AG04450 (cell line): ENCODE measurements at regions not wholly inside any gene's neighbourhood (a gene's known extent, or its start where the extent isn't known, plus 50 kb on each side); places are given as distances from the start of the nearest gene placed in this dataset.

Source experiments
- CTCF ChIA-PET: fragments of 300-600, 350-600 bp; formaldehyde crosslinking; extraction: SDS; loops from one replicate; lab custom pipeline; 2022; ENCODE audit warnings: antibody characterized with exemption, inconsistent platforms; lab: Charles Lee
- POLR2A ChIA-PET: fragments of 350-600 bp; formaldehyde crosslinking; extraction: SDS; loops from one replicate; lab custom pipeline; 2021; ENCODE audit warnings: antibody characterized with exemption, inconsistent platforms; lab: Yijun Ruan, JAX
- DNase-seq: peaks from one replicate; pipeline ENCODE4 v3.0.0-alpha.2; 2011; ENCODE audit warnings: low read depth, low spot score
- H3K27ac ChIP-seq: one replicate; pipeline ENCODE4 v1.5.1; 2012; ENCODE audit warnings: low read depth, low read length, control low read depth
- H3K27me3 ChIP-seq: one replicate; pipeline ENCODE4 v1.6.0; 2012; ENCODE audit warnings: low read length; ENCODE audit not compliant: control insufficient read depth, insufficient read depth
- H3K4me3 ChIP-seq: 2 replicates; pipeline ENCODE4 v1.5.1; 2011; ENCODE audit warnings: mild to moderate bottlenecking, low read depth, low read length, control low read depth
- H3K9me3 ChIP-seq: 2 replicates; pipeline ENCODE4 v1.5.1; 2012; ENCODE audit warnings: low read length; ENCODE audit not compliant: control insufficient read depth, insufficient read depth
- CTCF ChIP-seq: IDR thresholded peaks from 2 replicates; pipeline ENCODE4 v1.5.1; 2011; ENCODE audit warnings: low read depth, low read length, control low read depth, inconsistent platforms

GRCh38 chr3:150069633-150070032 lies 98.9 kb upstream of the PFN2 start:
- ChIA-PET POLR2A (interaction anchor here (0.5 kb wide), 1 partner anchor 17 kb away, joined by 5 read pairs; no protein-coding TSS in a partner anchor), CTCF (interaction anchor here (0.9 to 1.2 kb wide), 2 partner anchors 103 to 147 kb away, joined by 3 read pairs; no protein-coding TSS in a partner anchor)
- no peak overlapping the region for H3K4me3 ChIP-seq
- TF ChIP-seq CTCF, result no peak
- H3K9me3 ChIP-seq, result no peaks in the 10 kb centered on the region
- H3K27me3 ChIP-seq, result no peaks in the 10 kb centered on the region
- H3K27ac ChIP-seq, result no peak overlapping the region
- DNase-seq, result no peak

DNA sequence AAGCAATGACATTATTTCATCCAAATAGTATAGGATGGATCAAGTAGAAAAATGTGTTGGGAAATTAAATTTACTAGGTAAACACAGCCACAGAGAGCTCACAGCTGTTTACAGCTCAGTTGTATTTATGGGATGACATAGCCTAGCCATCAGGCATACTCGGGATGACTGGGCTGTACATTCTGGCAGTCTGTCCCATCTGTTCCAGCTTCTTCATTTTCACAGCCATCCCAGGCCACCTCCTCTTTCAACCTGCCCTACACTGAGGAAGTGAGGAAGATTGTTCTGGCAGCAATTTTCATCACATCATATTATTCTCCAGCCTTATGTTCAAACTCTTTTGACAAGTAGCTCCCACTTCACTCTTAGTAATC lies 98.4 kb upstream of the PFN2 start:
- no peak for TF ChIP-seq CTCF
- Histone ChIP-seq H3K27me3 (no peaks in the 10 kb centered on the region), H3K9me3 (no peaks in the 10 kb centered on the region), H3K27ac (no peak overlapping the region), H3K4me3 (no peak overlapping the region)
- no peak for DNase-seq
- CTCF ChIA-PET, result interaction anchor here (0.9 to 1.2 kb wide), 3 partner anchors 102 to 147 kb away, joined by 3 read pairs; no protein-coding TSS in a partner anchor
- POLR2A ChIA-PET, result interaction anchor here (0.5 kb wide), 1 partner anchor 17 kb away, joined by 5 read pairs; no protein-coding TSS in a partner anchor

DNA sequence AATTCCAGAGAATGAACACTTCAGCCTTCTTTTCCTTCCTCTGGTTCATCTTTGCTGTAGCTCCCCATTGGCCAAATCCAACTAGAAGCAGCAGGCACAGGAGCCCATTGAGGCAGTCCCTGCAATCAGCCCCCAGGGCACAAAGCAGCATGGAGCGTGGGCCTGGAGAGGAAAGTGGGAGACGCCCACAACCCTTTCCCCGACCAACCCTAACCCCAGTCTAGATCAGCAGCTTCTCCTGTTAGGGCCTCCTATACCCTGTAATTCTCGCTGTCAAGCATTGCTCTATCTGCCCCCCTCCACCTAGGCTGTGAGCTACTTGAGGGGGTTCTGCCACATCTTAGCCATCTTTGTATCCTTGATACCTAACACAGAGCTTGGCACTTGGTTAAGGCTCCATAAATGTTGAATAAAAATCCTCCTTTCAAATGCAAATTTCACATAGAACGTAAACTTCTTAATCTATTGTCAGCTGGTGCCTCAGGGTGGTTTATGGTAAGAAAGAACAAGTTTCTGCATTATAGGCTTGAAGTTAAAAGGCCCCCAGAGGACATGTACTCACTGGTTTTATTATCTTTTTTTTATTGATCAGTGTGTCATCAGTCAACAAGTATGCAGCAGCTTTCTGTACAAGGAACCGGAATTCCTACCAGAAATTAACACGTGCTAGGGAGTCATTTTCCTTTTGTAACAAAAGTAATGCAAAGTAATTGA lies 97.9 kb upstream of the PFN2 start:
- DNase-seq, result no peak
- H3K9me3 ChIP-seq, result no peaks in the 10 kb centered on the region
- H3K4me3 ChIP-seq, result no peak overlapping the region
- CTCF ChIA-PET, result interaction anchor here (1.0 to 1.2 kb wide), 2 partner anchors 115 to 148 kb away, joined by 3 read pairs; no protein-coding TSS in a partner anchor
- no peak overlapping the region for H3K27ac ChIP-seq
- POLR2A ChIA-PET, result no interaction called here
- no peak for TF ChIP-seq CTCF
- H3K27me3 ChIP-seq, result no peaks in the 10 kb centered on the region

GRCh38 chr3:150067561-150067960 lies 96.9 kb upstream of the PFN2 start:
- no peak overlapping the region for H3K27ac ChIP-seq
- no peaks in the 10 kb centered on the region for H3K27me3 ChIP-seq
- TF ChIP-seq CTCF, result no peak
- no peak for DNase-seq
- CTCF ChIA-PET, result no interaction called here
- no peaks in the 10 kb centered on the region for H3K9me3 ChIP-seq
- POLR2A ChIA-PET, result no interaction called here
- no peak overlapping the region for H3K4me3 ChIP-seq

GRCh38 chr3:150064971-150065370 lies 94.3 kb upstream of the PFN2 start:
- POLR2A ChIA-PET, result no interaction called here
- DNase-seq, result no peak
- Histone ChIP-seq H3K4me3 (no peak overlapping the region), H3K27ac (no peak overlapping the region), H3K9me3 (no peaks in the 10 kb centered on the region), H3K27me3 (no peaks in the 10 kb centered on the region)
- no peak for TF ChIP-seq CTCF
- CTCF ChIA-PET, result interaction anchor here (1.2 kb wide), 1 partner anchor 117 kb away, joined by 4 read pairs; no protein-coding TSS in a partner anchor
